NCI-H526 (cell line): ENCODE measurements at regions not wholly inside any gene's neighbourhood (a gene's known extent, or its start where the extent isn't known, plus 50 kb on each side); places are given as distances from the start of the nearest gene placed in this dataset.
"Not testable (repeated sequence)": the region's sequence is repeated elsewhere in the genome, so short reads cannot be mapped to it uniquely, and the experiment has no call there.

Experiments used
- DNase-seq, 2 experiments: peaks; one replicate each; lab custom pipeline; 2025; lab: John Stamatoyannopoulos, UW

DNA sequence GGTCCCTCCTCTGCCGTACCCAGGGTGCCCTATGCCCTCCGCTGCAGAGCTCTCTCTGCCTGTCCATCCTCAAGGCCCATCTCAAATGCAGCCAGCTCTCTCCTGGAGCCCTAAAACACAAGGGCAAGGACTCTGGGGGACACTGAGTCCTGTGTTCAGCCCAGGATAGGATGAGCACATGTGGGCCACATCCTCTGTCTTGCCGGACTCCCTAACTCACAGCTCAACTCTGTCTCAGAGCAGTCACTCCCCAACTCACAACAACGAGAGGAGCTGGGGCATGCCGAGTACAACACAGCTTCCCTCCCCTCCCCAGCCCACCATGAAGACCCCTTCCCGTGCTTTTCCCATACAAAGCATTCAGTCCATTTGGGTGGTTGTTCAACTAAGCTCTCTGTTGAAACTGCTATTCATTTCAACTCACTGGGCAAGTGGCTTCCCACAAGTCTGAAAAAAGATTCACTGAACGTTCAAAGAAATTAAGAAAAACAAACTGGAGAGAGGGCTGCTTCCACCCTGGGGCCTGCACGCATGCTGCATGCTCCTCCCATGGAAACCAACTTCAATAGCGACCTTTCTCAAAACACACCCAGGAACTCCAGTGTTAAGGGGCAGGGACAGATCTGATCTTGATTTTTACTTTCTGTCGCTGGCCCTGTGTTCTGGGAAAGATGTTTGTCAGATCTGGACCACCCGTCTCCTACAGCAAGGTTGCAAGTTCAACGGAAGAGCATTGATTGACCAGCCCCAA lies 124.3 kb upstream of the IGF1R start:
- DNase-seq, result no peak

DNA sequence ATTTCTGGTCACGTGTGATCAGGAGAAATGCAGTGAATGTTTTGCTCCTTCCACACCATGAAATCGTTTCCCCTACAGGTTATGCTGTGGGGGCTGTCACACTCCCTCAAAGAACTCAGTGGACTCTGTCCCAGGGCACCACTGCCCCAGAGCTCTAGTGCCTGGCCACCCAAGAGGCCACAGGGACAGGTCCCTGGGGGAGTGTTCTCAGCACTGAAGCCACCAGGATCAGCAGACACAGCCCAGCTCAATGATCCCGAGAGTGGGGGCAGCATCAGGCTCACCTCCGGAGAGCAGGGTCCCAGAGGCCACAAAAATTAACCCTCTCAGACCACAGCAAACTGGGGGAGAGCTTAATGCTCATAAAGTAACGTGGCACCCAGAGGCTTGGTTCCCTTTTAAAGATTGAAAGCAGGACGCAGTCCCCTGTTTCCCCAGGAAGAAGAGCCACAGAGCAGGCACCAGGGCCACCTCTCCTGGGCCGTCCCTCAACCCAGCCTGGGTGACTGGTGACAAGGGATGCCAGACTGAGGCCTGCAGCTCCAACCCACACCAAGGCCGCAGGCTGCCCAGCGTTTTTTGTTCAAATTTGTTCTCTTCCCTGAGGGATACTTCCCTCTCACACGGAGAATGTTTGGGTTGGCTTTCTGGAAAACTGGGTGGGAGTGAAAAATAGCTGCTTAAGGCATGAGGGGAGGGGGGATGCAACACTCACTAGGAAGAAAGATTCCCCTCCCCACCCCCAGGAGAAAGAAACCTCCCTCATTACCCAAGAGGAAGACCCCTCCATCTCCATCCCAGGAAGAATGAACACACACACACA lies 123.3 kb upstream of the IGF1R start:
- no peak for DNase-seq

DNA sequence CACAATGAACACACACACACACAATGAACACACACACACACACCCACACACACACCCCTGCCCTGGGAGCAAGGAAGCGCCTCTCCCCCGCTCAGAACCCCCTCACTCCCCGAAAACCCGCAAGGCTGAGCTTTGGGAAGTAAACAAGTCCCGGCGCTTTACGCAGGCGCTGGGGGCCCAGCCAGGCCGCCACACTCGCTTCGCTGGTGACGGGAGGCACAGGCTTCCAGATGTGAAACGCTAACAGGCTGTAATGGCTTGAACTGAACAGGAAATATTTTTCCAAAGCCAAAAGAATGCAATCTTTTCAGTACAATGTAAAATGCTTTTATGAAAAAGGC lies 122.7 kb upstream of the IGF1R start:
- no peak for DNase-seq

DNA sequence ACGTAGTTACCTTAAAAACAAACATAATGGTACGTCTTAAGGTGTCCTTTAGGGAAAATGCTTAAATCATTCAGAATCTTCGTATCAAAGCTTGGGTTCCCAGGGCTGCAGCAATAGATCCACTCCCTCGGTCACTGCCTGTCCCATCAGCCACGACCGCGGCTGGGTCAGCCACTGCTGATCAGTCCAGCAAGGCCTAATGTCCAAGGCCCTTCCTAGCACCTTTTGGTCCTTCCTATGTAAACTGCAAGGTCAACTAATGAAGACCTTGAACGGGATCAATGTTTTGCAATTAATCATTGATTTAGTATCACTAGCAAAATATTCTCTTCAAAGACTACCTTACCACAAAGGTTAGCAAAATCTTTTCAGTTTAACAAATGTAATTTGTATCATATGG lies 122.2 kb upstream of the IGF1R start:
- DNase-seq, result no peak

DNA sequence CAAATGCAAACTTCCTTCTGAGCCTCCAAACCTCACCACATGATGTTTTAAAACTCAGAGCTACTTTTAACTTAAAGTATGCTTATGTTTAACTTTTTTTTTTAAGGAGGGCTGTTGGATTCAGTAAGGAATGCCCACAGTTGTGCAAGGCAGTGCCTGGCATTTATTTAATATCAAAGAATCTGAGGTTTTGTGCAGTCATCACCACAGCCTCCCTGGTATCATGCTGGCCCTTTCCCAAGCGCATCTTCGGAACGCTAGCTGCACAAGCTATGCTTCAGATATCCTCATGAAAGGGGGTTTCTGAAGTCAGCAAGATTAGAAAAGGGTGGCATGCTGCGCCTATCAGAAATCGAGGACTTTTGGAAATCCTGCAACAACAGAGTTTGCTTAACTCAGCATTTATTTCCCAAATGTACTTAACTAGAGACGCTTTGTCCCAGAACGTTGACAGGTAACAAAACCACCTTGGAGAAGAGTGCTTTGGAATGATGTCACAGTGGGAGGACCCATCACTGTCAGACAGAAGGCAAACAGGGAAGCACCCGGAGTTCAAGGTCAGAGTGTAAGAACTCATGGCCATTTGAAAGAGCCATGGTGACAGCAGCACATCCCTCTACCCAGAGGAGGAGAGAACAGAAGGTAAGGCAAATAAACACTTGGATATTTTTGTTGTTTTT lies 120.2 kb upstream of the IGF1R start:
- DNase-seq, result no peak

DNA sequence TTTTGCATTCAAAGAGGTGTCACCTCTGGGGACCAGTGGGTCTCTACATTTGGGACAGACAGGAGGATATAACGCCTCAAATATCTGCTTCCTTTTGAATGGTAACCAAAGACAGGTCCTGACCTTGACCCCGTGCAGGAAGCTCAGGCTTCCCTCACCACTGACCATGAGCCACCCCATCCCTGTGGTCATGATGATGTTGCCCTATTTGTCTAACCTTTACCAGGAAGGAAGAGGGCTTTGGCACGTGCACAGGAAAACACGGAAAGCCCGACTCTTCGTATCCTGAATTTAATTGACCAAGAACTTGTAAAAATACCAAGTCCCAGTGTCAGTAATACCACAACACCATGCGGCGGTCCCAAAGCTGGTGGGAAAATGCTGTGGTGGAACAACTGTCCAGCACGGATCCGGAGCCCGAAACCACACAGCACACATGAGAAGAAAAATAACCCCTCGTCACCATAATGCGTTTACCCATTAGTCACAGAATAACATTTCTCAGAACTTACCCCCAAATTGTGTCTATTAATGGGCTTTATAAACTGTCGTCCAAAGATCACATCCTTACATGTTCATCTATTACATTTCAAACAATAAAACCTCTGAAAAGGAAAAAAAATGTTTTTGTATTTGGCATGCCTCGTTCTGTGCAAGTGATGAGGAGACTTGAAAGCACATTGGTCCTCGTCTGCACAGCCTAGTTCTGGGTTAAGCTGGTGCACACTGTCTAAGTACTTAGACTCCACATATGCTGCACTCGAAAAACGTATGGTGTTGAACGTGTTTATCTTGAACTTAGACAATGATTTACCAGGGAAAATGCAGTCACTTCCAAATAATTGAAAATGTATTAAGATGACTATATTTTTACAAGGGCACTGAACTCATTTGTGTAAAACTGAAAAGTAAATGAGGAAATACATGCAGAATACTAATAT lies 118.9 kb upstream of the IGF1R start:
- DNase-seq, result no peak

DNA sequence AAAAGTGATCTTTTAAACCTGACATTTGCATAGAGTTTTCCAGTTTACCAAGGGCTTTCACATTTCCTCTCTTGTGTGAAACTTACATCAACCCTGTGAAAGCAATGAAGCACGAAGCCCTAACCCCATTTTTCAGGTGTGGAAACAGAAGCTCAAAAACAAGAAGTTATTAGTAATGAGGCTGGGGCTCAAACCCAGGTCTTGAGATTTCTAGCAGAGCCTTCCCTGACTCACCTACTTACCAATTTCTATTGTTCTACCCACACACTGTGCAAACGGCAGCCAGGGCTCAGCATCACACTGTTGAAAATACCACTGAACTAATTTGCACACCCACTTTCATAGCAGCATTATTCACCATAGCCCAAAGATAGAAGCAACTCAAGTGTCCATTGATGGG lies 117.8 kb upstream of the IGF1R start:
- no peak for DNase-seq

DNA sequence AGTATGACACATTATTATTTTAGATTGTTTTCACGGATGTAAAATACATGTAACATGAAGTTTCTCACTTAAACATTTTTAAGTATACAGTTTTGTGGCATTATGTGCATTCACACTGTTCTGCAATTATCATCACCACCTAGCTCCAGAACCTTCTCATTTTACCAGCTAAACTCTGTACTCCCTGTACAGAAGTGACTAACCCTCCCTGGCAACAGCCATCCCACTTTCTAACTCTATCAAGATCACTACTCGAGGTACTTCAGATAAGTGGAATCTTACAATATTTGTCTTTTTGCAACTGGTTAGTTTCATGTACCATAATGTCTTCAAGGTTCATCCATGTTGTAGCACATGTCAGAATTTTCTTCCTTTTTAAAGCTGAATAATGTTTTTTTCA lies 116.3 kb upstream of the IGF1R start:
- DNase-seq, result no peak

DNA sequence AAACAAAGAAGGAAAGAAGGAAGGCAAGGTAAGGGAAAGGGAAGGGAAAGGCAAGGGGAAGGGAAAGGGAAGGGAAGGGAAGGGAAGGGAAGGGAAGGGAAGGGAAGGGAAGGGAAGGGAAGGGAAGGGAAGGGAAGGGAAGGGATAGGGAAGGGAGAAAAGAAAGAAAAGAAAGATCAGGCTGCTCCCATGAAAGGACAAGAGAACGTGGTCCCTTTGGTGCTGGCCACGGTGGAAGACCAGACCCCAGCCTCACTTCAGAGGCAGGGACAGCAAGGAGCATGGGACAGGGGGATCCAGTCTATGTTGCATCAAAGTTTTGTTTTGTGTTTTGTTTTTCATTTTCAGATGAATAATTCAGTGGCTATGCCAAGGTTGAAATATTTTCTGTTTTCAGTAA lies 111.4 kb upstream of the IGF1R start:
- DNase-seq, result no peak

DNA sequence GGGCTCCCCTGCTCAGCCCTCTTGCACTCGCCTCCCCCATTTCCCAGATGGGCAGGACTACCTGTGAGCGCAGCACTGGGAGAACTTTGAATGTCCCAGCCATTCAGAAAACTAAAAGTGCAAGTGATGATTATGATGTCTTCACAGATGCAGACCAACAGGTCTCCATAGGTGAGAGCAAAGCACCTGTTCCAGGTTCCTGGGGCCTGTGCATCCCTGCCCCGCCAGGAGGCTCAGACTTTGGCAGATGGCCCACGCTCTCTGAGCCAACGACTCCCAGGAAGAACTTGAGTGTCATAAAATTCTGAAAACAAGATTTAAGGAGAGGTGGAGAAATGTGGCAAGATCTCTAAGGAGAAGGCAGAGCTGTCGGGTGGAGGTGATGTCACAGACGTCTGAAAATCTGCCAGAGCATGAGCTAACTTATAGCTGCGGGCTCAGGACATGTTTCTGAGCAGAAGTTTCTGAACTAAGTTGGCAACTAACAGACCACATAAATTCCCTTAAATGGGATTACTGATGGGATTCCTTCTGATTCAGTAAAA lies 110.8 kb upstream of the IGF1R start:
- no peak for DNase-seq

DNA sequence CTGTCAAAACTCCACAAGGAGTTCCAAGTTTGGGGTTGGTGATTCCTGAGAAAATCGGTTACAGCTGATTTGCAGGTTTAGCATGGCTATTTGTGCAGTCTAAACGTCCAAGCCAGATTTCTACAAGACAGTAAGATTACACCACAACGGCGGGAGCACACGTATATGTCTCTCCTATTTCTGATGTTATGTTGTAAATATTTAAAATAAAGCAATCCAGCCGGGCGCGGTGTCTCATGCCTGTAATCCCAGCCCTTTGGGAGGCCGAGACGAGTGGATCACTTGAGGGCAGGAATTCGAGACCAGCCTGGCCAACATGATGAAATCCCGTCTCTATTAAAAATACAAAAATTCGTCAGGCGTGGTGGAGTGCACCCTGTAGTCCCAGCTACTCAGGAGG lies 106.8 kb upstream of the IGF1R start:
- DNase-seq, result no peak

DNA sequence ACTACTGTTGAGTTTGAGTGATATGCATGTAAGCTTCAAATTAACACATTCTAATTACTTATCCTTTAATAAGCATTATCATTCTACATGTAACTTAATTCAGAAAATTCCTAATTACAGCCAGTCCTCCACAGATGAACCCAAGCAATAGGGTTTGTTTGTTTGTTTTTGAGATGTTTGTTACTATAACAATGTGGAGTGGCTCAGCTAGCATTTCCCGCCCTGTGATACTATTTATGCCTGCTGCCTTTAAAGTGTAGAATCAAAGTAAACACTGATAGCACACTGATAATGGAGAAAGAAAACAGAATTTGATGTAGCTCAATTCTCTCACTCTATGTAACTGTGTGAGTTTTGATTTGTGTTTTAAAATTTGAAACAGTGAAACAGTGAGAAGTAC lies 105.1 kb upstream of the IGF1R start:
- no peak for DNase-seq

DNA sequence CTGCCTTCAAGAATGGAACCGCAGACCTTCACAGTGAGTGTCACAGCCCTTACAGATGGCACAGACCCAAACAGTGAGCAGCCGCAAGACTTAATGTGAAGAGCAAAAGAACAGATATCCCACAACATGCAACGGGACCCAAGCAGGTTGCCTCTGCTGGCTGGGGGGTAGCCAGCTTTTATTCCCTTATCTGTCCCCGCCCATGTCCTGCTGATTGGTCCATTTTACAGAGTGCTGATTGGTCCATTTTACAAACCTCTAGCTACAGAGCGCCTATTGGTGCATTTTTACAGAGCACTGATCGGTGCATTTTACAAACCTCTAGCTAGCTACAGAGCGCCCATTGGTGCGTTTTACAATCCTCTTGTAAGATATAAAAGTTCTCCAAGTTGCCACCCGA lies 102.0 kb upstream of the IGF1R start:
- DNase-seq, result no peak

DNA sequence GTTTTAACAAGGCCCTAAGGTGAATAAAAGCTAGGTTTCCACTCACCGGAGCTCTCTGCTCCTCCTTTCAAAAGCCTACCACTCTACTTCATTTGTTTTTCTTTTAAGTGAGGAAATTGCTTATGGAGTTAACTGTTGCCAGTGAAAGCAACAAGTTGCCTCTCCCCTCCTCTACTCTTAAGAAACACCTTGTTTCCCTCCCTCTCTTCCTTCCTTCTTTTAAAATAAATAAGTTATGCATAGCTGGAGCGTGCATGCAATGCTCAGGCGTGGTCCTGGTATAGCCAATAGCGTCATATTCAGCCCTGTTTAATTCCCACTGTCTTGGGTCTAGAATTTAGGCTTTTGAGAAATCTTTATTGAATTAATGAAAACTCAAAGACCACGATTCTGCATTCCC lies 101.1 kb upstream of the IGF1R start:
- no peak for DNase-seq

DNA sequence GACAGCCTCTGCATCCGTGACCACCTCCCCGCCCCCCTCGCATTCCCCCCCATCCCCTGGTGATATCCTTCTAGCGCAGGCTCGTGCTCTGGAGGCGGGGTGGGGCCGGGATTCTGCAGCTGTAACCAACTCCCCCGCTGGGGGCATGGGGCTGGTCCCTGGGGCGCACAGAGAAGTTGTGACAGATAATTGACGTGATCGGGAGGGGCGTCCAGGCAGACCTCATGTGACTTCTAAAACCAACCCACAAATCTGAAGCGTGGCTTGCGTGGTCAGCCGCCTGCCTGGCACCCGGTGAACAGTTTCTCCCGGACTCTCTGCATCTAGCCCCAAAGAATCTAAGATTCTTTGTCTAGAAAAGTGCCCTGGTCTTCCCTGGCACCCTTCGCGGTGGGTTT lies 100.6 kb upstream of the IGF1R start:
- DNase-seq, result no peak

DNA sequence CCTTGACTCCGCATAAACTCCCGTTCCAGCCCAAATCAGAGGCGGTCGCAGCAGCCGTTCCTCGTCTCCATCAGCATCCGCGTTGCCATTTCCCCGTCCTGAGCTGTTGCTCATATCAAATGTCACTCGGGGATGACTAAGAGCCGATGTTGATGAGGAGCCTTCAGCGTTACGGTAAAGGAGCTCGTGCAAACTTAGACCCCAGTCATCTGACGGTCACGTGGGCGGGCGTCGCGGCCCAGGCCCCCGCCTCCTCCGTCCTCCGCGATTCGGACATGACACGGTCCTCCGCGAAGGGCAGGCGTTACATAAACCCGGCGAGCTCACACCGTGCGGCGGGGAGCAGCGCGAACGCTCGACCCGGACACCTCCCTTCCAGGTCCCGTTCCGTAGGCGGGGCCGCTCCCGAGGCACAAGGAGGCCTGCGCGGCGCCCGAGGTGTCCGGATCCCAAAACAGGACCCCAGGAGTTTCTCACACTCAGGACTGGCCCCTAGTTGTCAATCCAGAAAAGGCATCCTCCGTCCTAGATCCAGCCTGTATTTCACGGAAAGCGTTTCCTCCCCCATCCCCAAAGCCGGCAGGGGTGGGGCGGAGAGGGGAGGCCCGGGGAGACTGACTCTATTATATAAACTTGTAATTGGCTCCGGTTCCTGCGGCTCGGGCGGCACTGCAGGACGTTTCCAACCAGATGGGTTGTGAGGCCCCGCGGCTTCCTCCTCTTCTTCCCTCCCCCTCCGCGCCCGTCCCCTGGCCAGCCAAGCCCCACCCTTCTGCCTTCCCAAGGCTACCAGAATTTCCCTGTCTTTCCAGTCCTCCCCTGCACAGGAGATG lies 100.0 kb upstream of the IGF1R start:
- peak; percentile 33 to 63 for DNase-seq

DNA sequence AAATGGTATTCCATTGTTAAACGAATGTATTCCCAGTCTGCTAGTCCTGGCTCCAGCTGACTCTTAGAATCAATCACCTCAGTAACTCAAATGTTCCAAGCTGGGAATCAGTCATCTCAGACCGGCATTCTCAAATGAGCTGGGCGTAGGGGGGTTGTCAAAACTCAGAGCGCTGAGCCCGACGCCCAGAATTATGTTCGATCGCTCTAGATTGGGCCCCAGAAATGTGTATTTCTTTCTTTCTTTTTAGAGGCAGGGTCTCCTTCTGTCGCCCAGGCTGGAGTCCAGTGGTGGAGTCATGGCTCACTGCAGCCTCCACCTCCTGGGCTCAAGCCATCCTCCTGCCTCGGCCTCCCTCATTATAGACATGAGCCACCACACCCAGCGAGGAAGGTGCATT lies 99.3 kb upstream of the IGF1R start:
- DNase-seq, result no peak

DNA sequence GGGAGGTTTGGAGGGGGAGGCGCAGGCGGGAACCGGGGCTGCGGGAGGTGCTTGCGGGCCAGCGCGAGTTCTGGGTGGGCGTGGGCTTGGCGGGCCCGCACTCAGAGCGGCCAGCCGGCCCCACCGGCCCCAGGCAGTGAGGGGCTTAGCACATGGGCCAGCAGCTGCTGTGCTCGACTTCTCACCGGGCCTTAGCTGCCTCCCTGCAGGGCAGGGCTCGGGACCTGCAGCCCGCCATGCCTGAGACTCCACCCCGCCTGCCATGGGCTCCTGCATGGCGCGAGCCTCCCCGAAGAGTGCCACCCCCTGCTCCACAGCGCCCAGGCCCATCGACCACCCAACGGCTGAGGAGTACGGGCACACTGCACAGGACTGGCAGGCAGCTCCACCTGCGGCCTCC lies 98.6 kb upstream of the IGF1R start:
- no peak for DNase-seq

DNA sequence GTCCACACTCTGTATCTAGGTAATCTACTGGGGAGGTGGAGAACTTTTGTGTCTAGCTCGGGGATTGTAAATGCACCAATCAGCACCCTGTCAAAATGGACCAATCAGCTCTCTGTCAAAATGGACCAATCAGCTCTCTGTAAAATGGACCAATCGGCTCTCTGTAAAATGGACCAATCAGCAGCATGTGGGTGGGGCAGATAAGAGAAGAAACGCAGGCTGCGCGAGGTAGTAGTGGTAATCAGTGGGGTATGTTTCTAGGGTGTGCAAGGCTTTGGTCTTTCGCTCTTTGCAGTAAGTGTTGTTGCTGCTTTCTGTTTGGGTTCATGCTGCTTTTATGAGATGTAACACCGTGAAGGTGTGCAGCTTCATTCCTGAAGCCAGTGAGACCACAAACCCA lies 98.0 kb upstream of the IGF1R start:
- DNase-seq, result not testable (repeated sequence)

DNA sequence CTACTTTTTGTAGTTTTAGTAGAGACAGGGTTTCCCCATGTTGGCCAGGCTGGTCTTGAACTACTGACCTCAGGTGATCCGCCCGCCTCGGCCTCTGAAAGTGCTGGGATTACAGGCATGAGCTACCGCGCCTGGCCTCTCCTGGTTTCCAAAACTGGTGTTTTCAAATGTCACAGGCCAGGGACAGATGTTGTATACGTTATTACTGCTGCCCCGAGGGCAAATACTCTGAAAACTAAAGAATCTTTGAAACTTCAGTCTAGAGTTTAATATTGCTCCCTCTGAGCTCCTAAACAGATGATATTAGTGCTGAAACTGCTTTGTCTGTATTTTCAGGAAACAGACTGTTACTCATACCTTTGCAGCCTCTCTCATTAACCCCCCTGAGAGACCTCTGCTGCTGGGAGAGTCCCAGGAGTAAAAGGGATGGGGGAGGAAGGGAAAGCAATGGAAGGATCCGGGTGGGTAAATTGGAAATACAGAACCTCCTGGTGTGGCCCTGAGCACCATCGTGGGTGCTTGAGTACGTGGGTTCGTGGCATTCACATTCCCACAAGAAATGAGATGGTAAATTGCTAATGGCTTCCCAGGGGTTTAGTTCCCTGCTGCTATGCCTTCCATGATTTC lies 96.3 kb upstream of the IGF1R start:
- no peak for DNase-seq
